Heart right ventricle (tissue), 16 donors: ENCODE measurements at regions not wholly inside any gene's neighbourhood (a gene's known extent, or its start where the extent isn't known, plus 50 kb on each side); places are given as distances from the start of the nearest gene placed in this dataset.

Experiments
- ATAC-seq, 8 donors: fragments of 200-7000 bp; cut with Tn5 transposase; one replicate each; pipeline ENCODE4 v1.9.1; 2020; ENCODE audit warnings: mild to moderate bottlenecking in 8 of 8, moderate library complexity in 8 of 8, moderate number of reproducible peaks in 1 of 8
- DNase-seq, 2 donors: peaks; one replicate each; pipeline ENCODE4 v3.0.0-alpha.2; 2020
- H3K27ac ChIP-seq, 10 donors: fragments of 200-600 bp; sonication (generic) in 2 of 10; one replicate each; pipeline versions ENCODE4 v1.5.0 to v1.8.0; 2020 to 2022; ENCODE audit warnings: mild to moderate bottlenecking in 3 of 10
- H3K27me3 ChIP-seq, 7 donors: fragments of 200-600 bp; one replicate each; pipeline ENCODE4 v1.8.0; 2021 to 2022; ENCODE audit warnings: mild to moderate bottlenecking in 2 of 7
- H3K36me3 ChIP-seq, 9 donors: fragments of 200-600 bp; sonication (generic) in 1 of 9; one replicate each; pipeline versions ENCODE4 v1.5.0 to v1.8.0; 2020 to 2022; ENCODE audit warnings: mild to moderate bottlenecking in 2 of 9
- H3K4me1 ChIP-seq, 9 donors: fragments of 200-600 bp; sonication (generic) in 1 of 9; one replicate each; pipeline versions ENCODE4 v1.5.0 to v1.8.0; 2020 to 2022; ENCODE audit warnings: mild to moderate bottlenecking in 4 of 9
- H3K4me3 ChIP-seq, 10 donors: fragments of 200-600 bp; sonication (generic) in 2 of 10; one replicate each; pipeline versions ENCODE4 v1.5.0 to v1.8.0; 2020 to 2022; ENCODE audit warnings: mild to moderate bottlenecking in 7 of 10, moderate library complexity in 2 of 10
- H3K9me3 ChIP-seq, 11 donors: fragments of 200-600 bp in 10 of 11; sonication (generic) in 2 of 11; one replicate each; pipeline versions ENCODE4 v1.5.0 to v1.8.0; 2013 to 2022; ENCODE audit warnings: mild to moderate bottlenecking in 2 of 11, control low read depth in 1 of 11, moderate library complexity in 1 of 11
- WGBS, 2 donors: extraction: QIAGEN DNeasy Blood & Tissue Kit; methylation state at CpG; one replicate each; pipeline ENCODE4 v1.1.7; 2013; ENCODE audit warnings: inconsistent platforms in 1 of 2; 5-methylcytosine and 5-hydroxymethylcytosine counted together
- intact Hi-C, 10 donors: fragments of 100-400 bp; cut with DNase I; formaldehyde crosslinking; loops; one replicate each; pipeline versions ENCODE4 v1.11.1 to v1.14.2; 2022
- TF ChIP-seq, protein P1 (sequence below), 9 donors: fragments of 200-600 bp; sonication (generic) in 2 of 9; IDR thresholded peaks; one replicate each; pipeline versions ENCODE4 v1.5.0 to v1.8.0; 2021 to 2022; ENCODE audit warnings: antibody characterized with exemption in 9 of 9, mild to moderate bottlenecking in 5 of 9, moderate library complexity in 1 of 9
- donor health status: Arrhythmogenic right ventricular cardiomyopathy.
- donor health status: ischemic (EF 13 %, LVEDD 7.1; RV severe dilation, severe dysfunction).
- donor health status: healthy with polysubstance abuse.
- donor health status: DM: no; HTN: yes; CAD: no.
- donor health status: DM: no; HTN: no; CAD: no.
- donor health status: ischemic (EF 25% LVEDD 6.9; RV normal size, moderate dysfunction).
- donor health status: ischemic (EF 25% LVEDD 5.7; RV mildly dilated, moderate dysfunction).
- donor health status: healthy.
- donor health status: DM: yes; HTN: yes; CAD: no.
- donor health status: Ischemic cardiomyopathy.
- donor health status: ischemic (EF 35%, LVEDD 5.7; RV mildly dilated, moderate dysfunction).
- donor health status: nonischemic (EF 11% LVEDD 7.7; RV severe dilation, severe dysfunction).
- donor health status: DM: yes; HTN: yes; CAD: no.
- donor health status: PGD.
- donor health status: ischemic (EF 29% LVEDD 5.4; RV normal size, mild dysfunction).
- donor health status: nonischemic (EF 23%, LVEDD 6.1; RV moderate dilation, normal function).

DNA sequence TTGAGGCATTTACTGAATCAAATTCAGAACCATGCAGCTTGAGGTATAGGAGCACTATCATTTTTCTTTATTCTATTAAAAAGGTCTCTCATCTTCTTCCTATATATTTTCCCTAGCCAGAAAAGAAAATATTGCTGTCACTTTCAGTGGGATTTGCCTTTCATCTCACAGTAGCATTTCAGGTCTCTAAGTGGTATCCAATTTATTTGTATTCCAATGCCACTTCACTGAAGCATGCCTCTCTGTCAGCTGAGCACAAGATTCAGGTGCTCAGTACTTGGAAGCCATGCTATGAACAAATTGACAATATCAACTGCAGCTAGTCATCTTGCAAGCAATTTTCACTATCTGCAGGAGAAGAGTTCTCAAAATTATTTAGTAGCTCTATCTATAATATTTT lies 457.2 kb upstream of the SLC39A10 start:
- intact Hi-C loops, result no loop called here
- TF ChIP-seq, protein P1, sequence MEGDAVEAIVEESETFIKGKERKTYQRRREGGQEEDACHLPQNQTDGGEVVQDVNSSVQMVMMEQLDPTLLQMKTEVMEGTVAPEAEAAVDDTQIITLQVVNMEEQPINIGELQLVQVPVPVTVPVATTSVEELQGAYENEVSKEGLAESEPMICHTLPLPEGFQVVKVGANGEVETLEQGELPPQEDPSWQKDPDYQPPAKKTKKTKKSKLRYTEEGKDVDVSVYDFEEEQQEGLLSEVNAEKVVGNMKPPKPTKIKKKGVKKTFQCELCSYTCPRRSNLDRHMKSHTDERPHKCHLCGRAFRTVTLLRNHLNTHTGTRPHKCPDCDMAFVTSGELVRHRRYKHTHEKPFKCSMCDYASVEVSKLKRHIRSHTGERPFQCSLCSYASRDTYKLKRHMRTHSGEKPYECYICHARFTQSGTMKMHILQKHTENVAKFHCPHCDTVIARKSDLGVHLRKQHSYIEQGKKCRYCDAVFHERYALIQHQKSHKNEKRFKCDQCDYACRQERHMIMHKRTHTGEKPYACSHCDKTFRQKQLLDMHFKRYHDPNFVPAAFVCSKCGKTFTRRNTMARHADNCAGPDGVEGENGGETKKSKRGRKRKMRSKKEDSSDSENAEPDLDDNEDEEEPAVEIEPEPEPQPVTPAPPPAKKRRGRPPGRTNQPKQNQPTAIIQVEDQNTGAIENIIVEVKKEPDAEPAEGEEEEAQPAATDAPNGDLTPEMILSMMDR (IDR thresholded peaks at IDR 0.05), result no peak
- Histone ChIP-seq H3K27ac (no peak overlapping the region), H3K36me3 (no peaks in the 10 kb centered on the region), H3K4me3 (no peak overlapping the region), H3K4me1 (no peaks in the 10 kb centered on the region), H3K27me3 (no peaks in the 10 kb centered on the region), H3K9me3 (no peaks in the 10 kb centered on the region)
- DNase-seq (no peak), ATAC-seq (no peak)

GRCh38 chr2:195181059-195181705 lies 475.8 kb upstream of the SLC39A10 start:
- Histone ChIP-seq H3K9me3 (peaks cover 0 to 7% (median 0%) of the 10 kb centered on the region in 11 donors), H3K27me3 (no peaks in the 10 kb centered on the region), H3K36me3 (no peaks in the 10 kb centered on the region), H3K4me3 (no peak overlapping the region), H3K4me1 (no peaks in the 10 kb centered on the region), H3K27ac (no peak overlapping the region)
- intact Hi-C loops, result no loop called here
- TF ChIP-seq, protein P1 (IDR thresholded peaks at IDR 0.05), result no peak
- no peak for DNase-seq
- no peak for ATAC-seq
- 93 to 97% methylated on average over 1 of the region's 1 CpG for WGBS, 2 donors

DNA sequence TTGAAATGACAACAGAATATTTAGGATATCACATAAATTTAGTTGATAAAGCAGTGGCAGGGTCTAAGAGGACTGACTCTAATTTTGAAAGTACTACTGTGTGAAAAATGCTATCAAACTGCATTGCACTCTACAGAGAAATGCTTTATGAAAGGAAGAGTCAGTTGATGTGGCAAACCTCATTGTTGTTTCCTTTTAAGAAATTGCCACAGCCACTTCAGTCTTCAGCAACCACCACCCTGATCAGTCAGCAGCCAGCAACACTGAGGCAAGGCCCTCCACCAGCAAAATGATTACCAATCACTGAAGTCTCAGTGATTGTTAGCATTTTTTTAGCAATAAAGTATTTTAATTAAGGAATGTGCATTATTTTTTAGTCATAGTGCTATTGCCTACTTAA lies 488.7 kb upstream of the SLC39A10 start:
- H3K36me3 ChIP-seq, result no peaks in the 10 kb centered on the region
- H3K27me3 ChIP-seq, result no peaks in the 10 kb centered on the region
- H3K9me3 ChIP-seq, result peaks cover 0 to 13% (median 0%) of the 10 kb centered on the region in 11 donors
- H3K4me3 ChIP-seq, result no peak overlapping the region
- TF ChIP-seq, protein P1 (IDR thresholded peaks at IDR 0.05), result no peak
- H3K27ac ChIP-seq, result no peak overlapping the region
- DNase-seq (no peak), ATAC-seq (no peak)
- intact Hi-C loops, result no loop called here
- no peaks in the 10 kb centered on the region for H3K4me1 ChIP-seq

GRCh38 chr2:195164930-195165329 lies 492.1 kb upstream of the SLC39A10 start:
- TF ChIP-seq, protein P1 (IDR thresholded peaks at IDR 0.05), result no peak
- 36 to 55% methylated on average over 2 of the region's 2 CpGs for WGBS, 2 donors
- H3K4me1 ChIP-seq, result no peaks in the 10 kb centered on the region
- H3K27ac ChIP-seq, result no peak overlapping the region
- intact Hi-C loops, result no loop called here
- no peak overlapping the region for H3K4me3 ChIP-seq
- H3K27me3 ChIP-seq, result no peaks in the 10 kb centered on the region
- no peak for ATAC-seq
- peaks cover 0 to 13% (median 0%) of the 10 kb centered on the region in 11 donors for H3K9me3 ChIP-seq
- no peaks in the 10 kb centered on the region for H3K36me3 ChIP-seq
- no peak for DNase-seq
